IMR-90 (cell line): ENCODE measurements at regions not wholly inside any gene's neighbourhood (a gene's known extent, or its start where the extent isn't known, plus 50 kb on each side); places are given as distances from the start of the nearest gene placed in this dataset.

Experiments
- ATAC-seq: fragments of 200-7000 bp; cut with Tn5 transposase; 2 replicates; pipeline ENCODE4 v1.9.1; 2020; ENCODE audit warnings: low read depth, mild to moderate bottlenecking, moderate library complexity
- BruUV-seq: library from RNA; stranded (reverse); fragments of 400-500 nt; replicated peaks from 2 replicates; lab custom pipeline; 2021; lab: Mats Ljungman, UMichigan
- CTCF ChIA-PET: fragments of 300-600 bp; formaldehyde crosslinking; extraction: SDS; loops from one replicate; lab custom pipeline; 2021; ENCODE audit warnings: antibody characterized with exemption; lab: Yijun Ruan, JAX
- POLR2A ChIA-PET: fragments of 300-600 bp; sonication (Branson Sonifier 250); formaldehyde crosslinking; loops from one replicate; lab custom pipeline; 2022; ENCODE audit warnings: antibody characterized with exemption; ENCODE audit not compliant: unreplicated experiment; lab: Charles Lee
- DNase-seq: peaks from one replicate; pipeline ENCODE4 v3.0.0; 2013
- H2AFZ ChIP-seq: replicated peaks from 2 replicates; pipeline ENCODE3; 2013; ENCODE audit warnings: low read length, mild to moderate bottlenecking; ENCODE audit not compliant: poor library complexity
- H2AK5ac ChIP-seq: 2 replicates; pipeline ENCODE4 v1.6.1; 2013; ENCODE audit warnings: low read depth, low read length, inconsistent platforms
- H2AK9ac ChIP-seq: replicated peaks from 2 replicates; pipeline ENCODE3; 2013; ENCODE audit warnings: mild to moderate bottlenecking, low read depth, low read length, moderate library complexity; ENCODE audit not compliant: poor library complexity
- H2BK120ac ChIP-seq: 2 replicates; pipeline ENCODE4 v1.6.1; 2013; ENCODE audit warnings: low read depth, low read length, inconsistent platforms
- H2BK15ac ChIP-seq: 3 replicates; pipeline ENCODE4 v1.6.1; 2013; ENCODE audit warnings: low read depth, low read length, inconsistent platforms
- H2BK20ac ChIP-seq: 2 replicates; pipeline ENCODE4 v1.6.1; 2013; ENCODE audit warnings: low read depth, mild to moderate bottlenecking, inconsistent platforms, low read length, moderate library complexity
- H2BK5ac ChIP-seq: 2 replicates; pipeline ENCODE4 v1.6.1; 2013; ENCODE audit warnings: mild to moderate bottlenecking, low read depth, low read length, inconsistent platforms; ENCODE audit not compliant: poor library complexity, severe bottlenecking
- H3K14ac ChIP-seq: replicated peaks from 2 replicates; pipeline ENCODE4 v1.6.1; 2013; ENCODE audit warnings: low read depth, low read length, inconsistent platforms
- H3K18ac ChIP-seq: 2 replicates; pipeline ENCODE4 v1.6.1; 2013; ENCODE audit warnings: low read depth, low read length, control low read depth
- H3K23ac ChIP-seq: 2 replicates; pipeline ENCODE4 v1.6.1; 2013; ENCODE audit warnings: low read depth, low read length, inconsistent platforms
- H3K27ac ChIP-seq: 2 replicates; pipeline ENCODE4 v1.5.1; 2013; ENCODE audit warnings: mild to moderate bottlenecking, control low read depth, low read length; ENCODE audit not compliant: insufficient read depth
- H3K27me3 ChIP-seq: 2 replicates; pipeline ENCODE4 v1.6.1; 2013; ENCODE audit warnings: low read length; ENCODE audit not compliant: control insufficient read depth, insufficient read depth
- H3K36me3 ChIP-seq: 2 replicates; pipeline ENCODE4 v1.6.1; 2013; ENCODE audit warnings: low read length, mixed read lengths; ENCODE audit not compliant: control insufficient read depth, insufficient read depth
- H3K4ac ChIP-seq: 2 replicates; pipeline ENCODE4 v1.6.1; 2013; ENCODE audit warnings: low read depth, low read length, inconsistent platforms
- H3K4me1 ChIP-seq: 2 replicates; pipeline ENCODE4 v1.6.1; 2013; ENCODE audit warnings: low read length, mixed read lengths; ENCODE audit not compliant: control insufficient read depth, insufficient read depth
- H3K4me2 ChIP-seq: 2 replicates; pipeline ENCODE4 v1.6.1; 2013; ENCODE audit warnings: low read depth, mild to moderate bottlenecking, control low read depth, low read length, moderate library complexity
- H3K4me3 ChIP-seq: 2 replicates; pipeline ENCODE4 v1.5.1; 2013; ENCODE audit warnings: low read depth, mild to moderate bottlenecking, control low read depth, low read length, moderate library complexity; ENCODE audit not compliant: insufficient read depth
- H3K56ac ChIP-seq: 2 replicates; pipeline ENCODE4 v1.6.1; 2013; ENCODE audit warnings: low read length, inconsistent platforms; ENCODE audit not compliant: insufficient read depth; ENCODE audit errors: extremely low read depth
- H3K79me1 ChIP-seq, 2 experiments: 2 replicates each; pipeline ENCODE4 v1.6.1; 2013; ENCODE audit warnings: low read length in 2 of 2, inconsistent platforms in 1 of 2, low read depth in 1 of 2
- H3K9ac ChIP-seq: 2 replicates; pipeline ENCODE4 v1.6.1; 2013; ENCODE audit warnings: low read depth, low read length, control low read depth
- H3K9me1 ChIP-seq: 2 replicates; pipeline ENCODE4 v1.6.1; 2013; ENCODE audit warnings: low read length, inconsistent platforms; ENCODE audit not compliant: insufficient read depth
- H3K9me3 ChIP-seq: 2 replicates; pipeline ENCODE4 v1.6.1; 2013; ENCODE audit warnings: low read length; ENCODE audit not compliant: control insufficient read depth, insufficient read depth
- H4K20me1 ChIP-seq: 2 replicates; pipeline ENCODE4 v1.6.1; 2013; ENCODE audit warnings: low read length, inconsistent platforms; ENCODE audit not compliant: insufficient read depth
- H4K5ac ChIP-seq: 2 replicates; pipeline ENCODE4 v1.6.1; 2013; ENCODE audit warnings: mild to moderate bottlenecking, low read depth, low read length, control low read depth
- H4K8ac ChIP-seq, 2 experiments: 2 replicates each; pipeline ENCODE4 v1.6.1; 2013; ENCODE audit warnings: low read depth in 2 of 2, low read length in 2 of 2, control low read depth in 1 of 2, inconsistent platforms in 1 of 2
- H4K91ac ChIP-seq: 2 replicates; pipeline ENCODE4 v1.6.1; 2013; ENCODE audit warnings: low read depth, low read length, inconsistent platforms; ENCODE audit not compliant: insufficient read depth
- BHLHE40 ChIP-seq: fragments of 150-350 bp; IDR thresholded peaks from 2 replicates; pipeline ENCODE4 v1.6.1; 2016; ENCODE audit warnings: mild to moderate bottlenecking, low read depth, low read length
- CEBPB ChIP-seq: IDR thresholded peaks from 2 replicates; pipeline ENCODE4 v1.6.1; 2012; ENCODE audit warnings: low read depth, low read length, improper control_type of control experiment
- CHD1 ChIP-seq: IDR thresholded peaks from 2 replicates; pipeline ENCODE4 v1.6.1; 2012; ENCODE audit warnings: low read depth, low read length, improper control_type of control experiment
- CTCF ChIP-seq: conservative IDR thresholded peaks from 2 replicates; pipeline ENCODE4 v1.5.1; 2012; ENCODE audit warnings: mild to moderate bottlenecking, low read depth, low read length, improper control_type of control experiment
- ELK1 ChIP-seq: fragments of 150-350 bp; IDR thresholded peaks from 2 replicates; pipeline ENCODE4 v1.6.1; 2016; ENCODE audit warnings: low read depth, mild to moderate bottlenecking, low read length, moderate library complexity, borderline replicate concordance
- FOS ChIP-seq: fragments of 150-350 bp; IDR thresholded peaks from 2 replicates; pipeline ENCODE4 v1.6.1; 2016; ENCODE audit warnings: low read depth, low read length
- MAFK ChIP-seq: IDR thresholded peaks from 2 replicates; pipeline ENCODE4 v1.6.1; 2012; ENCODE audit warnings: low read depth, low read length, improper control_type of control experiment
- MAZ ChIP-seq: IDR thresholded peaks from 2 replicates; pipeline ENCODE4 v1.6.1; 2012; ENCODE audit warnings: low read depth, mild to moderate bottlenecking, low read length, improper control_type of control experiment, moderate library complexity, borderline replicate concordance
- MXI1 ChIP-seq: IDR thresholded peaks from 2 replicates; pipeline ENCODE4 v1.6.1; 2012; ENCODE audit warnings: low read depth, mild to moderate bottlenecking, low read length, moderate library complexity, borderline replicate concordance
- NFE2L2 ChIP-seq: fragments of 150-350 bp; IDR thresholded peaks from 2 replicates; pipeline ENCODE4 v1.6.1; 2016; ENCODE audit warnings: low read depth, mild to moderate bottlenecking, low read length
- POLR2A ChIP-seq: IDR thresholded peaks from 2 replicates; pipeline ENCODE4 v1.6.1; 2012; ENCODE audit warnings: mild to moderate bottlenecking, low read depth, low read length
- RAD21 ChIP-seq: IDR thresholded peaks from 2 replicates; pipeline ENCODE4 v1.6.1; 2012; ENCODE audit warnings: low read length, improper control_type of control experiment
- RCOR1 ChIP-seq: IDR thresholded peaks from 2 replicates; pipeline ENCODE4 v1.6.1; 2012; ENCODE audit warnings: mild to moderate bottlenecking, low read length, improper control_type of control experiment; ENCODE audit not compliant: insufficient replicate concordance
- RFX5 ChIP-seq: IDR thresholded peaks from 2 replicates; pipeline ENCODE4 v1.8.0; 2012; ENCODE audit warnings: low read depth, mild to moderate bottlenecking, low read length, moderate library complexity
- USF2 ChIP-seq: fragments of 150-350 bp; IDR thresholded peaks from 2 replicates; pipeline ENCODE4 v1.6.1; 2017; ENCODE audit warnings: mild to moderate bottlenecking, antibody characterized with exemption, low read length, low read depth
- WGBS, 2 experiments: methylation state at CpG; one replicate each; pipeline versions ENCODE4 v1.1.5 to v1.1.7; 2013; ENCODE audit warnings: missing lambda C conversion rate in 2 of 2; ENCODE audit not compliant: insufficient read length in 1 of 2; ENCODE audit errors: extremely low coverage in 2 of 2; 5-methylcytosine and 5-hydroxymethylcytosine counted together
- dilution Hi-C: fragments of 300-500 bp; cut with HindIII; formaldehyde crosslinking; loops from one replicate; pipeline ENCODE4 v1.14.3; 2018; ENCODE audit warnings: low sequenced_read_pairs; ENCODE audit not compliant: unreplicated experiment
- in situ Hi-C: fragments of 300-500 bp; cut with MboI; formaldehyde crosslinking; loops from 3 replicates; pipeline ENCODE4 v1.14.3; 2019; ENCODE audit warnings: low sequenced_read_pairs, inconsistent platforms, mixed read lengths
- intact Hi-C: fragments of 100-400 bp; cut with micrococcal nuclease; formaldehyde crosslinking; loops from 2 replicates; pipeline ENCODE4 v1.10.0; 2022

- Histone ChIP-seq H3K9ac (no peak overlapping the region), H3K9me3 (peaks cover 6% of the 10 kb centered on the region), H3K4me1 (no peaks in the 10 kb centered on the region), H4K5ac (no peak overlapping the region), H3K4ac (no peak overlapping the region), H3K14ac (no peak overlapping the region), H2BK15ac (no peak overlapping the region), H2AK9ac (no peak overlapping the region), H2AK5ac (no peak overlapping the region), H3K36me3 (no peaks in the 10 kb centered on the region), H4K20me1 (no peaks in the 10 kb centered on the region), H3K79me1 (no peaks in the 10 kb centered on the region), H3K9me1 (no peaks in the 10 kb centered on the region), H2AFZ (no peak overlapping the region), H3K18ac (no peak overlapping the region), H4K91ac (no peak overlapping the region), H4K8ac (no peak overlapping the region), H3K4me3 (no peak overlapping the region), H3K4me2 (no peak overlapping the region), H3K56ac (no peak overlapping the region), H2BK5ac (no peak overlapping the region), H2BK120ac (no peak overlapping the region), H3K23ac (no peak overlapping the region), H2BK20ac (no peak overlapping the region), H3K27me3 (no peaks in the 10 kb centered on the region), H3K27ac (no peak overlapping the region)
- in situ Hi-C loops (no loop called here), intact Hi-C loops (no loop called here), dilution Hi-C loops (no loop called here)
- ChIA-PET POLR2A (no interaction called here), CTCF (no interaction called here)
- ATAC-seq (no peak), DNase-seq (no peak)
- WGBS, 2 experiments = no CpG with 5 or more reads among the region's 3 CpGs
- TF ChIP-seq BHLHE40 (no peak), RFX5 (no peak), CTCF (no peak), MAFK (no peak), CHD1 (no peak), MAZ (no peak), USF2 (no peak), POLR2A (no peak), FOS (no peak), MXI1 (no peak), ELK1 (no peak), NFE2L2 (no peak), CEBPB (no peak), RAD21 (no peak), RCOR1 (no peak)
- no TSS peak for BruUV-seq
Measured at GRCh38 chr18:41353777-41354528, 601.1 kb upstream of the PIK3C3 start.
